A549 (cell line): ENCODE measurements at regions not wholly inside any gene's neighbourhood (a gene's known extent, or its start where the extent isn't known, plus 50 kb on each side); places are given as distances from the start of the nearest gene placed in this dataset.

Experiments
- ATAC-seq, 2 experiments: fragments of 200-7000 bp in 1 of 2; fragments of >200 bp in 1 of 2; cut with Nextera tagmentation in 1 of 2; cut with Tn5 transposase in 1 of 2; 3 replicates each; pipeline versions ENCODE4 v1.8.0 to v1.9.1; 2018 to 2020; ENCODE audit warnings: mild to moderate bottlenecking in 1 of 2, moderate library complexity in 1 of 2
- CTCF ChIA-PET: fragments of 300-600 bp; sonication (Branson Sonifier 250); formaldehyde crosslinking; extraction: SDS; loops from one replicate; lab custom pipeline; 2021; ENCODE audit warnings: antibody characterized with exemption, inconsistent platforms; lab: Yijun Ruan, JAX
- POLR2A ChIA-PET: fragments of 350-600 bp; formaldehyde crosslinking; extraction: SDS; loops from one replicate; lab custom pipeline; 2021; ENCODE audit warnings: antibody characterized with exemption, inconsistent platforms; lab: Yijun Ruan, JAX
- DNase-seq, 2 experiments: peaks; one replicate each; pipeline versions ENCODE4 v3.0.0 to v3.0.0-alpha.2; 2011 to 2016; ENCODE audit warnings: low read depth in 1 of 2, low spot score in 1 of 2
- FAIRE-seq: peaks from 2 replicates; lab custom pipeline; 2011; peaks lifted over from hg19 to GRCh38; lab: Jason Lieb, UNC
- H3K27ac ChIP-seq, 2 experiments: fragments of >200 bp; sonication (Bioruptor Twin); formaldehyde crosslinking; 3 replicates each; pipeline ENCODE4 v1.5.1; 2016 to 2017
- H3K4me1 ChIP-seq: fragments of >200 bp; sonication (Bioruptor Twin); formaldehyde crosslinking; 3 replicates; pipeline ENCODE4 v1.6.1; 2016
- H3K4me2 ChIP-seq: fragments of >200 bp; sonication (Bioruptor Twin); formaldehyde crosslinking; 3 replicates; pipeline ENCODE4 v1.6.1; 2016
- H3K4me3 ChIP-seq: fragments of >200 bp; sonication (Bioruptor Twin); formaldehyde crosslinking; 3 replicates; pipeline ENCODE4 v1.5.1; 2016
- H3K9me3 ChIP-seq: fragments of >200 bp; sonication (Bioruptor Twin); formaldehyde crosslinking; 3 replicates; pipeline ENCODE4 v1.6.1; 2016
- CBX8 ChIP-seq: fragments of 200-600 bp; sonication (generic); IDR thresholded peaks from 2 replicates; pipeline ENCODE4 v1.6.1; 2016
- CHD2 ChIP-seq: fragments of 150-350 bp; IDR thresholded peaks from 2 replicates; pipeline ENCODE4 v1.6.1; 2014; ENCODE audit warnings: low read length; ENCODE audit not compliant: partially characterized antibody
- EHMT2 ChIP-seq: fragments of 200-600 bp; sonication (generic); IDR thresholded peaks from 2 replicates; pipeline ENCODE4 v1.6.1; 2016; ENCODE audit warnings: antibody characterized with exemption, low read depth, mild to moderate bottlenecking, moderate library complexity
- ESRRA ChIP-seq: fragments of 150-350 bp; IDR thresholded peaks from 2 replicates; pipeline ENCODE4 v1.6.1; 2014; ENCODE audit warnings: mild to moderate bottlenecking, low read length, borderline replicate concordance
- FOXS1 ChIP-seq: fragments of 250-450 bp; sonication (Bioruptor Pico); IDR thresholded peaks from 2 replicates; pipeline ENCODE4 v1.5.0; 2020; ENCODE audit warnings: mild to moderate bottlenecking, moderate library complexity
- HMGXB4 ChIP-seq: fragments of 250-450 bp; sonication (Bioruptor Pico); IDR thresholded peaks from 2 replicates; pipeline ENCODE4 v1.5.0; 2021; ENCODE audit warnings: mild to moderate bottlenecking, moderate library complexity, borderline replicate concordance
- HOXA7 ChIP-seq: fragments of 250-450 bp; sonication (Bioruptor Pico); IDR thresholded peaks from 2 replicates; pipeline ENCODE4 v1.5.0; 2020; ENCODE audit warnings: mild to moderate bottlenecking, moderate library complexity
- HOXB13 ChIP-seq: fragments of 250-450 bp; sonication (Bioruptor Pico); IDR thresholded peaks from 2 replicates; pipeline ENCODE4 v1.5.0; 2020; ENCODE audit warnings: low read depth, mild to moderate bottlenecking, moderate library complexity
- KDM1A ChIP-seq: fragments of 200-600 bp; sonication (generic); IDR thresholded peaks from 2 replicates; pipeline ENCODE4 v1.6.1; 2016; ENCODE audit warnings: low read depth, mild to moderate bottlenecking
- MAX ChIP-seq: IDR thresholded peaks from 2 replicates; pipeline ENCODE4 v1.6.1; 2012
- MAZ ChIP-seq: fragments of 150-350 bp; IDR thresholded peaks from 2 replicates; pipeline ENCODE4 v1.6.1; 2014; ENCODE audit warnings: antibody characterized with exemption, low read depth, low read length, borderline replicate concordance
- NR3C1 ChIP-seq: fragments of >200 bp; sonication (Bioruptor Twin); formaldehyde crosslinking; IDR thresholded peaks from 3 replicates; pipeline ENCODE4 v1.6.1; 2017
- PBX3 ChIP-seq: IDR thresholded peaks from 2 replicates; pipeline ENCODE4 v1.6.1; 2012
- POLR2A ChIP-seq: IDR thresholded peaks from 2 replicates; pipeline ENCODE4 v1.6.1; 2012; ENCODE audit warnings: mild to moderate bottlenecking, low read length
- RARB ChIP-seq: fragments of 250-450 bp; sonication (Bioruptor Pico); IDR thresholded peaks from 2 replicates; pipeline ENCODE4 v1.8.0; 2021; ENCODE audit warnings: mild to moderate bottlenecking, moderate library complexity
- REST ChIP-seq: fragments of 200-600 bp; sonication (generic); IDR thresholded peaks from 2 replicates; pipeline ENCODE4 v1.6.1; 2016; ENCODE audit warnings: antibody characterized with exemption, mild to moderate bottlenecking, moderate library complexity
- RFX5 ChIP-seq: fragments of 450-650 bp; IDR thresholded peaks from 2 replicates; pipeline ENCODE4 v1.7.1; 2014; ENCODE audit warnings: antibody characterized with exemption, mild to moderate bottlenecking, moderate library complexity
- TP53 ChIP-seq: fragments of 250-450 bp; sonication (Bioruptor Pico); IDR thresholded peaks from 2 replicates; pipeline ENCODE4 v1.5.0; 2021; ENCODE audit warnings: mild to moderate bottlenecking, moderate library complexity
- WGBS: methylation state at CpG from one replicate; pipeline ENCODE4 v1.1.6; 2017; ENCODE audit errors: missing lambda C conversion rate; 5-methylcytosine and 5-hydroxymethylcytosine counted together

- Histone ChIP-seq H3K4me2 (no peak overlapping the region), H3K9me3 (no peaks in the 10 kb centered on the region), H3K27ac (no peak overlapping the region), H3K4me3 (no peak overlapping the region), H3K4me1 (no peaks in the 10 kb centered on the region)
- ATAC-seq (no peak), DNase-seq (no peak), FAIRE-seq (no peak)
- ChIA-PET POLR2A (no interaction called here), CTCF (no interaction called here)
- 76% methylated on average over 7 of the region's 11 CpGs for WGBS
- TF ChIP-seq MAZ (no peak), HMGXB4 (CRISPR knock-in tag) (no peak), MAX (no peak), REST (no peak), RFX5 (no peak), RARB (no peak), CBX8 (no peak)
Observed at GRCh38 chr6:4677011-4677750, 99.0 kb upstream of the CDYL start.

GRCh38 chr6:4676016-4676415 is 100.2 kb upstream of the CDYL start:
- DNase-seq (no peak), FAIRE-seq (no peak), ATAC-seq (no peak)
- 87% methylated on average over 6 of the region's 9 CpGs for WGBS
- Histone ChIP-seq H3K9me3 (no peaks in the 10 kb centered on the region), H3K27ac (no peak overlapping the region), H3K4me3 (no peak overlapping the region), H3K4me2 (no peak overlapping the region), H3K4me1 (no peaks in the 10 kb centered on the region)
- POLR2A ChIA-PET, result no interaction called here
- TF ChIP-seq ESRRA, result no peak
- no peak for TF ChIP-seq HOXA7 (CRISPR knock-in tag)
- TF ChIP-seq KDM1A, result no peak
- TF ChIP-seq CHD2, result no peak
- TF ChIP-seq PBX3, result no peak
- TF ChIP-seq POLR2A, result no peak
- no peak for TF ChIP-seq FOXS1 (CRISPR knock-in tag)
- TF ChIP-seq RFX5, result no peak
- TF ChIP-seq TP53 (CRISPR knock-in tag), result no peak
- no peak for TF ChIP-seq REST
- no peak for TF ChIP-seq EHMT2
- no peak for TF ChIP-seq HOXB13 (CRISPR knock-in tag)
- TF ChIP-seq NR3C1, result no peak
- CTCF ChIA-PET, result no interaction called here
